ENCODE measurements at regions not wholly inside any gene's neighbourhood (a gene's known extent, or its start where the extent isn't known, plus 50 kb on each side); places are given as distances from the start of the nearest gene placed in this dataset.
A peak's percentile ranks its signal among the peaks of the same experiment; 100 is the strongest.

- FAIRE-seq (no peak), DNase-seq (ENCODE audit: low read depth, low spot score) (no peak), ATAC-seq (no peak)
- Histone ChIP-seq H3K79me2 (ENCODE audit: control insufficient read depth, insufficient read depth, low read length) (no peaks in the 10 kb centered on the region), H3K4me2 (ENCODE audit: control insufficient read depth, insufficient read depth) (no peak overlapping the region), H3K4me3 (no peak overlapping the region), H2AFZ (ENCODE audit: control insufficient read depth, low read depth, low read length) (peak overlapping the region; percentile 11; the same call in 1 of the 2 replicates), H3K9me3 (replicated peaks; ENCODE audit: control insufficient read depth, insufficient read depth, low read length) (no peaks in the 10 kb centered on the region; the same call in 2 of the 3 replicates), H3K9ac (ENCODE audit: control insufficient read depth, insufficient read depth, low read length) (no peak overlapping the region), H4K20me1 (ENCODE audit: control insufficient read depth, insufficient read depth) (no peaks in the 10 kb centered on the region), H3K36me3 (ENCODE audit: control insufficient read depth in 2 of 2, insufficient read depth in 2 of 2, low read length in 1 of 2) (no peaks in the 10 kb centered on the region), H3K27me3 (replicated peaks in 1 of 2; ENCODE audit: control insufficient read depth in 2 of 2, insufficient read depth in 2 of 2, low read length in 1 of 2) (no peaks in the 10 kb centered on the region), H3K27ac (ENCODE audit: control insufficient read depth, insufficient read depth) (no peak overlapping the region), H3K4me1 (ENCODE audit: control insufficient read depth, insufficient read depth, low read length) (peaks cover 5% of the 10 kb centered on the region)
- ChIA-PET POLR2A (no interaction called here), CTCF (interaction anchor here (1.2 to 1.4 kb wide), 2 partner anchors 10 to 258 kb away, joined by 3 read pairs; no protein-coding TSS in a partner anchor), RAD21 (ENCODE audit: unreplicated experiment) (no interaction called here), SMC1A (ENCODE audit: uncharacterized antibody, unreplicated experiment) (no interaction called here)
- 12% methylated on average over 3 of the region's 3 CpGs for WGBS (ENCODE audit: insufficient coverage, insufficient replicate concordance, low lambda C conversion rate, missing lambda C conversion rate)
- BruUV-seq (replicated peaks), result no TSS peak
- in situ Hi-C loops (cut with MboI), result no loop called here
- intact Hi-C loops (cut with micrococcal nuclease; ENCODE audit: unreplicated experiment), result no loop called here
- TF ChIP-seq IKZF2 (IDR thresholded peaks at IDR 0.05) (no peak), E4F1 (IDR thresholded peaks at IDR 0.05; ENCODE audit: borderline replicate concordance, partially characterized antibody) (no peak), SMAD5 (IDR thresholded peaks at IDR 0.05; ENCODE audit: low read depth) (no peak)
Measured at GRCh38 chr3:34141841-34142337, 343.5 kb downstream of the PDCD6IP start.

- Histone ChIP-seq H3K79me2 (ENCODE audit: control insufficient read depth, insufficient read depth, low read length) (no peaks in the 10 kb centered on the region), H3K9ac (ENCODE audit: control insufficient read depth, insufficient read depth, low read length) (no peak overlapping the region), H2AFZ (ENCODE audit: control insufficient read depth, low read depth, low read length) (no peak overlapping the region), H3K27ac (ENCODE audit: control insufficient read depth, insufficient read depth) (no peak overlapping the region), H3K4me2 (ENCODE audit: control insufficient read depth, insufficient read depth) (no peak overlapping the region), H3K9me3 (replicated peaks; ENCODE audit: control insufficient read depth, insufficient read depth, low read length) (no peaks in the 10 kb centered on the region), H4K20me1 (ENCODE audit: control insufficient read depth, insufficient read depth) (no peaks in the 10 kb centered on the region), H3K27me3 (replicated peaks in 1 of 2; ENCODE audit: control insufficient read depth in 2 of 2, insufficient read depth in 2 of 2, low read length in 1 of 2) (no peaks in the 10 kb centered on the region), H3K4me1 (ENCODE audit: control insufficient read depth, insufficient read depth, low read length) (peaks cover 3% of the 10 kb centered on the region), H3K36me3 (ENCODE audit: control insufficient read depth in 2 of 2, insufficient read depth in 2 of 2, low read length in 1 of 2) (no peaks in the 10 kb centered on the region), H3K4me3 (no peak overlapping the region)
- DNase-seq (ENCODE audit: low read depth, low spot score), result no peak
- RAD21 ChIA-PET (ENCODE audit: unreplicated experiment), result no interaction called here
- in situ Hi-C loops (cut with MboI) (no loop called here), intact Hi-C loops (cut with micrococcal nuclease; ENCODE audit: unreplicated experiment) (no loop called here)
- POLR2A ChIA-PET, result no interaction called here
- no peak for ATAC-seq
- BruUV-seq (replicated peaks), result no TSS peak
- SMC1A ChIA-PET (ENCODE audit: uncharacterized antibody, unreplicated experiment), result no interaction called here
- TF ChIP-seq NFYB (IDR thresholded peaks at IDR 0.05; ENCODE audit: insufficient read depth, low read depth, low read length), result no peak
- TF ChIP-seq RUNX3 (IDR thresholded peaks at IDR 0.05; ENCODE audit: low read length), result no peak
- TF ChIP-seq NBN (IDR thresholded peaks at IDR 0.05), result no peak
- TF ChIP-seq RFX5 (IDR thresholded peaks at IDR 0.05; ENCODE audit: low read depth, low read length), result no peak
- TF ChIP-seq CBFB (IDR thresholded peaks at IDR 0.05; ENCODE audit: low read depth), result no peak
- no peak for TF ChIP-seq ZNF207 (IDR thresholded peaks at IDR 0.05; ENCODE audit: borderline replicate concordance)
- no peak for TF ChIP-seq EED (IDR thresholded peaks at IDR 0.05; ENCODE audit: low read depth)
- TF ChIP-seq HDGF (IDR thresholded peaks at IDR 0.05), result no peak
- 14% methylated on average over 3 of the region's 3 CpGs for WGBS (ENCODE audit: insufficient coverage, insufficient replicate concordance, low lambda C conversion rate, missing lambda C conversion rate)
- CTCF ChIA-PET, result no interaction called here
- FAIRE-seq, result no peak
Measured at GRCh38 chr3:34145796-34146195, 347.4 kb downstream of the PDCD6IP start.
